GM10248 (cell line): ENCODE measurements at regions not wholly inside any gene's neighbourhood (a gene's known extent, or its start where the extent isn't known, plus 50 kb on each side); places are given as distances from the start of the nearest gene placed in this dataset.
"Not testable (repeated sequence)": the region's sequence is repeated elsewhere in the genome, so short reads cannot be mapped to it uniquely, and the experiment has no call there.

Experiments
- CTCF ChIA-PET: fragments of 300-600 bp; sonication (Branson Sonifier 250); formaldehyde crosslinking; extraction: SDS; loops from one replicate; lab custom pipeline; 2021; ENCODE audit warnings: antibody characterized with exemption; lab: Yijun Ruan, JAX
- POLR2A ChIA-PET: fragments of 350-650 bp; sonication (Branson Sonifier 250); formaldehyde crosslinking; extraction: SDS; loops from one replicate; lab custom pipeline; 2020; ENCODE audit warnings: antibody characterized with exemption; lab: Yijun Ruan, JAX
- DNase-seq: peaks from one replicate; pipeline ENCODE4 v3.0.0; 2012; ENCODE audit errors: extremely low spot score
- CTCF ChIP-seq: IDR thresholded peaks from 2 replicates; pipeline ENCODE4 v1.5.1; 2012; ENCODE audit warnings: mild to moderate bottlenecking, low read depth; ENCODE audit errors: extremely low read depth, missing control alignments, control extremely low read depth

- no peak for DNase-seq
- ChIA-PET POLR2A (no interaction called here), CTCF (no interaction called here)
- TF ChIP-seq CTCF = no peak
These were observed 155.2 kb upstream of the ALG10B start for GRCh38 chr12:38161123-38162000.

GRCh38 chr12:38162013-38162412 lies 154.6 kb upstream of the ALG10B start:
- TF ChIP-seq CTCF = no peak
- CTCF ChIA-PET = no interaction called here
- POLR2A ChIA-PET = no interaction called here
- DNase-seq = no peak

- CTCF ChIA-PET = no interaction called here
- POLR2A ChIA-PET = no interaction called here
- TF ChIP-seq CTCF = no peak
- no peak for DNase-seq
These were observed 153.7 kb upstream of the ALG10B start for GRCh38 chr12:38162708-38163441.

GRCh38 chr12:38163442-38163801 lies 153.2 kb upstream of the ALG10B start:
- DNase-seq = no peak
- CTCF ChIA-PET = interaction anchor here (1.0 kb wide), 1 partner anchor 20 kb away, joined by 3 read pairs; no protein-coding TSS in a partner anchor
- TF ChIP-seq CTCF = no peak

GRCh38 chr12:38166225-38166624 lies 150.3 kb upstream of the ALG10B start:
- ChIA-PET CTCF (no interaction called here), POLR2A (no interaction called here)
- TF ChIP-seq CTCF = no peak
- DNase-seq = no peak

More at GRCh38 chr12:38163442-38163801, 153.2 kb upstream of the ALG10B start:
- POLR2A ChIA-PET = no interaction called here

GRCh38 chr12:38175538-38175937 lies 141.0 kb upstream of the ALG10B start:
- CTCF ChIA-PET = no interaction called here
- TF ChIP-seq CTCF = no peak
- no peak for DNase-seq
- POLR2A ChIA-PET = no interaction called here

- POLR2A ChIA-PET = not testable (repeated sequence)
These were observed 133.0 kb upstream of the ALG10B start for GRCh38 chr12:38183617-38184016.

GRCh38 chr12:38197286-38197685 lies 119.3 kb upstream of the ALG10B start:
- POLR2A ChIA-PET, CTCF ChIA-PET, DNase-seq: not testable (repeated sequence)

More at GRCh38 chr12:38183617-38184016, 133.0 kb upstream of the ALG10B start:
- CTCF ChIA-PET = interaction anchor here (1.1 kb wide), 1 partner anchor 20 kb away, joined by 3 read pairs; no protein-coding TSS in a partner anchor
- not testable (repeated sequence) for DNase-seq
